ENCODE measurements at regions not wholly inside any gene's neighbourhood (a gene's known extent, or its start where the extent isn't known, plus 50 kb on each side); places are given as distances from the start of the nearest gene placed in this dataset.

DNA sequence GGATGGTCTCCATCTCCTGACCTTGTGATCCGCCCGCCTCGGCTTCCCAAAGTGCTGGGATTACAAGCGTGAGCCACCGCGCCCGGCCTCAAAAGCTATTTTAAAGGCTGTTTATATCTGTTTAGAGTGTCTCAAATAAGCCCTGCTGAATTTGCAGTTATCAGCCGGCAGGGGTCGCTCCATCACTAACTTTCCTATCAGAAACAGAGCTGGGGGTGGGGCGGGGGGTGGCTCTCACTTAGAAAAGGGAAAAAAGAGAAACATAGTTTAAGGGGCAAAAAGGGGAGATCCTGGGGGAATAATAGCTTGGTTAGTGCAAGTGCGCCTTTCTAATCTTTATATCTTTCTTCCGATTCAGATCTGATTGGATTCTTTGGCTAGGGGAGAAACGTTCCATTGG, 450.7 kb downstream of the UBE2NL start:
- Histone ChIP-seq H3K9me3 (peaks cover 0 to 4% (median 0%) of the 10 kb centered on the region in 4 donors), H3K4me3 (no peak overlapping the region), H3K27ac (no peak overlapping the region), H3K4me1 (no peaks in the 10 kb centered on the region), H3K36me3 (no peaks in the 10 kb centered on the region), H3K27me3 (no peaks in the 10 kb centered on the region)
- TF ChIP-seq CTCF (IDR thresholded peaks at IDR 0.05) (no peak), POLR2AphosphoS5 (IDR thresholded peaks at IDR 0.05) (no peak), POLR2A (IDR thresholded peaks at IDR 0.05) (no peak), EP300 (IDR thresholded peaks at IDR 0.05) (no peak)
- DNase-seq (no peak), ATAC-seq (ENCODE audit: low FRiP score in 2 of 2) (no peak)
- WGBS, 2 donors = 63 to 92% methylated on average over 13 of the region's 13 CpGs

DNA sequence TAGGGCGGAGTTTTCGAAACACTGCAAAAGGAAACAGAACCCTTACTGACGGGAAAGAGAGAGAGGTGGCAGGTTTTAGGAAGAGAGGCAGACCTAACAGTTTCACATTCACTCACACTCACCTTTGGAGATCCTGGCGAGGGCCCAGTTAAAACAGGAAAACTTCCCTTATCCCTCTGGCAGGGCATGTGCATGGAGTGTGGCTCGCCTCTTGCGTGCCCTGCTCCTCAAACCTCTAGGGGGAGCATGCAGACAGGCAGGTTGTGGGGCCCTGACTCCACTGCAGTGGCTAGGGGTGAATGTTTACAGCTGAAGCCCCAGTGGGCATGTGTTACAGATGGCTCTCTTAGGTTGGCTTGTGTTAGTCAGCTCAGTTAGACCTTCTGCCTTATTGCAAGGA, 451.5 kb downstream of the UBE2NL start:
- no peaks in the 10 kb centered on the region for H3K36me3 ChIP-seq
- ATAC-seq (ENCODE audit: low FRiP score in 2 of 2) = no peak

GRCh38 chrX:144379156-144379555, 495.3 kb downstream of the UBE2NL start:
- Histone ChIP-seq H3K36me3 (no peaks in the 10 kb centered on the region), H3K27me3 (no peaks in the 10 kb centered on the region), H3K4me1 (no peaks in the 10 kb centered on the region), H3K4me3 (no peak overlapping the region), H3K9me3 (no peaks in the 10 kb centered on the region), H3K27ac (no peak overlapping the region)
- ATAC-seq (ENCODE audit: low FRiP score in 2 of 2) (no peak), DNase-seq (no peak)
- no peak for TF ChIP-seq POLR2AphosphoS5 (IDR thresholded peaks at IDR 0.05)
- WGBS, 2 donors = 82% methylated on average over 3 of the region's 3 CpGs; no CpG with 5 or more reads in 1 of the 2 donors

More for the DNA sequence above, 451.5 kb downstream of the UBE2NL start:
- DNase-seq = no peak
- H3K4me3 ChIP-seq = no peak overlapping the region
- H3K4me1 ChIP-seq = no peaks in the 10 kb centered on the region
- 65 to 91% methylated on average over 4 to 6 of the region's 6 CpGs for WGBS, 2 donors
- TF ChIP-seq EP300 (IDR thresholded peaks at IDR 0.05) (no peak), POLR2A (IDR thresholded peaks at IDR 0.05) (no peak), POLR2AphosphoS5 (IDR thresholded peaks at IDR 0.05) (no peak), CTCF (IDR thresholded peaks at IDR 0.05) (no peak)
- H3K9me3 ChIP-seq = peaks cover 0 to 4% (median 0%) of the 10 kb centered on the region in 4 donors
- no peak overlapping the region for H3K27ac ChIP-seq
- H3K27me3 ChIP-seq = no peaks in the 10 kb centered on the region

DNA sequence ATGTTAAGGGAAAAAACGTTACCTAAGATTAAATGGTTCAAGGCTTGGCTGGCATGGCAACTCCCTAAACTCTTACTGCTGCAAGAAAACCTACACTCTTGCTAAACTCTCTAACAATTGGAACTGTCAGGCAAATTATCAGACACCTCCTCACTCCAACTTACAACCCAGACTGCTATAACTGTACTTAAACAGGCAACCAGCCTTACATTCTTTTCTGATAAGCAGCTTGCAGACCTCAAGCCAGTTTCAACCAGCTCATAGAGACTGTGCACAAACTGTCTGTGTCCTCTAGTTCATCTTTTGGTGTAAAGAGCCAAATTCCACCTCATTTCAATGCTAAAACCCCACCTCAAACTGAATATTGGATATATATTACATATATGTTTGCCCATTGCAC, 504.9 kb downstream of the UBE2NL start:
- Histone ChIP-seq H3K9me3 (no peaks in the 10 kb centered on the region), H3K27ac (no peak overlapping the region), H3K27me3 (no peaks in the 10 kb centered on the region), H3K36me3 (no peaks in the 10 kb centered on the region), H3K4me3 (no peak overlapping the region), H3K4me1 (no peaks in the 10 kb centered on the region)
- no peak for DNase-seq
- WGBS, 2 donors = 24 to 40% methylated on average over 1 of the region's 1 CpG
- ATAC-seq (ENCODE audit: low FRiP score in 2 of 2) = no peak
- TF ChIP-seq POLR2AphosphoS5 (IDR thresholded peaks at IDR 0.05) (no peak), EP300 (IDR thresholded peaks at IDR 0.05) (no peak), CTCF (IDR thresholded peaks at IDR 0.05) (no peak), POLR2A (IDR thresholded peaks at IDR 0.05) (no peak)

Small RNA genes lying in the stretch of these regions (small RNA-seq; reads per million reads assigned to genes)
- gene AC234064.1 = 0 reads per million in 4 donors

All from upper lobe of left lung (tissue), 6 donors.